NCI-H748 (cell line): ENCODE measurements at regions not wholly inside any gene's neighbourhood (a gene's known extent, or its start where the extent isn't known, plus 50 kb on each side); places are given as distances from the start of the nearest gene placed in this dataset.
"Not testable (repeated sequence)": the region's sequence is repeated elsewhere in the genome, so short reads cannot be mapped to it uniquely, and the experiment has no call there.

ENCODE experiments used
- DNase-seq: peaks from one replicate; lab custom pipeline; 2025; ENCODE audit not compliant: unreplicated experiment; lab: John Stamatoyannopoulos, UW

DNA sequence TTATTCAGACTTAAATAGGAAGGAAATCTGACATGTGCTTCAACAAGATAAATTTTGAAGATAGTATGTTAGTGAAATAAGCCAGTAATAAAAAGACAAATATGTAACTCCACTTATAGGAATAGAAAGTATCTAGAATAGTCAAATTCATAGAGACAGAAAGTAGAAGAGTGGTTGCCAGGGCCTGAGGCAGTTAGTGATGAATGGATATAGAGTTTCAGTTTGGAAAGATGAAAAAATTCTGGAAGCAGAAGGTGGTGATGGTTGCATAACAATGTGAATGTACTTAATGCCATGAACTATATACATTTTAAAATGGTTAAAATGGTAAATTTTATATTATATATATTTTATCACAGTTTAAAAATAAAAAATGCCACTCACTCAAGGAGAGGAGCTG is 54.3 kb downstream of the HAND2 start:
- no peak for DNase-seq

- DNase-seq, result no peak
These were observed 60.4 kb downstream of the HAND2 start for GRCh38 chr4:173469622-173470021.

- DNase-seq, result no peak
These were observed 61.7 kb downstream of the HAND2 start for GRCh38 chr4:173468314-173468713.

- no peak for DNase-seq
These were observed 63.9 kb downstream of the HAND2 start for GRCh38 chr4:173466101-173466500.

DNA sequence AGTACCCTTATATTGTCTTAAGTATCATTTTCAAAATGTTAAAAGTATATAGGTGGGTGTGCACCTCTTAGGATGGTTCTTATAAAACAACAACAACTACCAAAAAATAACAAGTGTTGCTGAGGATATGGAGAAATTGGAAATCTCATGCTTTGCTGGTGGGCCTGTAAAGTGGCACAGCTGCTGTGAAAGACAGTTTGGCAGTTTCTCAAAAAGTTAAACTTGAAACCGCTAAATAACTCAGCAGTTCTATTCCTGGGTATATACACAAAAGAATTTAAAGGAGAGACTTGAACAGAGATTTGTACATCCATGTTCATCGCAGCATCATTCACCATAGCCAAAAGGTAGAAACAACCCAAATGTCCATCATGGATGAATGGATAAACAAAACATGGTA is 65.5 kb downstream of the HAND2 start:
- no peak for DNase-seq

- DNase-seq, result no peak
These were observed 64.9 kb upstream of the SCRG1 start for GRCh38 chr4:173463816-173464215.

- DNase-seq, result no peak
These were observed 62.3 kb upstream of the SCRG1 start for GRCh38 chr4:173461170-173461569.

DNA sequence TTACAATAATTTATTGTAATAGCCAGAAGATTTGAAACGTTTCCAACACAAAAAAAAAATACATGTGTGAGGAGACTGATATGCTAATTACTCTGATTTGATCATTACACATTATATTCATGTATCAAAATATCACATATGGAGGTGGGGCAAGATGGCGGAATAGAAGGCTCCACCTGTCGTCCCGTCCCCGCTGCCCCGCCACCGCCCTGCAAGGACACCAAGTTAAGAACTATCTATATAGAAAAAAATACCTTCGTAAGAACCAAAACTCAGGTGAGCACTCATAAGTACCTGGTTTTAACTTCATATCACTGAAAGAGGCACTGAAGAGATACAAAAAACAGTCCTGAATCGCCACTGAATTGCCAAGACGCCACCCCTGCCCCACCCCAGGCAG is 60.9 kb upstream of the SCRG1 start:
- no peak for DNase-seq

DNA sequence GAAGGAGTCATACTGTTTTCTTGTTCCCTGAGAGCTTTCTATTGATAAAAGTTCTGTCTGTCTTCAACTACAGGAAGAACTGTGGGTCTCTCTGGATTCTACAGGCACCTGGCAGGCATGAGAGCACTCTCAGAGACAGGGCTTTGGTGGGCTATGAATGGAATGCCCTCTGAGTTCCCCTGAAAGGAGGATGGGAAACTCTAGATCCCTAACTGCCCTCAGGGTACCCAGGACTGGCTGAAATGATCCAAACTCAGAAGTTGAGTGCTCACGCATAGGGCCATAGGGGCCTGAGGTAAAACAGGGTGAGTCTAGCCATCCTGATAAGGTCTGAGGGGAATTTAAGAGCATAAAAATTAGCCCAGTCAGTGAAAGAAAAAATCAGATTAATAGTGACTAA is 59.0 kb upstream of the SCRG1 start:
- DNase-seq, result no peak

GRCh38 chr4:173451435-173451834 is 52.5 kb upstream of the SCRG1 start:
- not testable (repeated sequence) for DNase-seq

DNA sequence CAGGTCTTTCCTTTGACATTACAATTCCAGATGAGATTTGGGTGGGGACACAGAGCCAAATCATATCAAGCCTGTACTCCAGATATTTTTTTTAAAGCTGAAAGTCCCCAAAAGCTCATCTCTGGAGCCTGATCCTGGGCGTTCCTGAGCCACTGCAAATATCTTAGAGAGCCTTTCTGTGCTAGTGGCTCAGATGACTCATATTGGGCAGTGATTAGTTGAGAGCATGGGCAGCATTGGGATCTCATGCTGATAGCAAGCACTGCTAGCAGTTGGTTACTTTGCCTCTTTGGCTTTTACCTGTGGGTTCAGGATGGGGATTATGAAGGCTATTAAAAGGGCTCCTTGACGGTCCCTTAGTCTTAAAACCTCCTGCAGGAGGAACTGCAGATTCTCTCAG is 51.4 kb upstream of the SCRG1 start:
- DNase-seq, result no peak

DNA sequence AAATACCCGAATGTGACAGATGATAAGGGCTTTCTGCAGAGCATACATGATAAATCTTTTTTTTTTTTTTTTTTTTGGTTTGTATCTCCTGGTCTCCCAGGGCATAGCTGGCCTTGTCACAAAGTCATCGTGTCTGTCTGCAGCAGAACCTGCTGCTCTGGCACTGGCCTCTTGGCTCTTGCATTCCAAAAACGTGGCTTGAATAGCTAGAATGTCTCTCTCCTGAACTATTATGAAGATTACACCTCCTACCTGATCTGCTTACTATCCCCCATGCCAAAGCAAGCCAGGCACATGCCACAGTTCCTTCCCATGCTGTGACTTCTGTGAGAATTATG is 50.4 kb upstream of the SCRG1 start:
- DNase-seq, result no peak

DNA sequence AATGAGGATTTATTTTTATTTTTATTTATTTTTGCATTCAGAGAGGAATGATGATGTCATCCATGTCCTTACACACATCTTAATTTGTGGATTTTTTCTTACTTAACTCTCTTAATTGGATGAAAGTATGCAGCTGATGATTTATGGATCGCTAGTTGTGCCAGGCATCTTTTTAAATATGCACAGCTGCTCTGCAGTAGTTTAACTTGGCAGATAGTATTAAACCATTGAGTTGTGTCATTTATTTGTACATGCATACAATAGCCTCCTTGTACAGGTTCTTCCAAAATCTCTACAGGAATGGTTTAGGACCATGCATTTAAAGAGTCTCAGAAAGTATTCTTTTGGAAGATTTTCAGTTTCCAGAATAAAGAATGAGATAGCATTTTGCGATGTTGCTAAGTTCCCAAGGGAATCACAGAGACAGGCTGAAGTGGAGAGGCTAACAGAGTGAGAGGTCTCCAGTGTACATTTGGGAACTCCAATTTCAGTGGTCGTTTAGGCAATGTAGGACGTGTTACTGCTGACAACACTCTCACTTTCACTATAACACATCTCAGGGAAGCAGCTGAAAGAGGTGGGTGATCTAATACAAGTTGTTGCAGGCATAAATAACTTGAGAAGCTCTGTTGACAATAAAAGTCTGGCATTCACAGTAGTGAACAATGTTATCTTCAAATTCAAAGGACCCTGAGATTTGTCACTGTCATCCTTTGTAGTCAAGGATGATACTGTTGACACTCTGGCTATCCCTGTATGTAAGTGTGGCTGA is 49.9 kb upstream of the SCRG1 start:
- DNase-seq, result peak; percentile 59
